DMS79 (cell line): ENCODE measurements at regions not wholly inside any gene's neighbourhood (a gene's known extent, or its start where the extent isn't known, plus 50 kb on each side); places are given as distances from the start of the nearest gene placed in this dataset.
"Not testable (repeated sequence)": the region's sequence is repeated elsewhere in the genome, so short reads cannot be mapped to it uniquely, and the experiment has no call there.

Experiments used
- DNase-seq: peaks from one replicate; lab custom pipeline; 2025; lab: John Stamatoyannopoulos, UW

DNA sequence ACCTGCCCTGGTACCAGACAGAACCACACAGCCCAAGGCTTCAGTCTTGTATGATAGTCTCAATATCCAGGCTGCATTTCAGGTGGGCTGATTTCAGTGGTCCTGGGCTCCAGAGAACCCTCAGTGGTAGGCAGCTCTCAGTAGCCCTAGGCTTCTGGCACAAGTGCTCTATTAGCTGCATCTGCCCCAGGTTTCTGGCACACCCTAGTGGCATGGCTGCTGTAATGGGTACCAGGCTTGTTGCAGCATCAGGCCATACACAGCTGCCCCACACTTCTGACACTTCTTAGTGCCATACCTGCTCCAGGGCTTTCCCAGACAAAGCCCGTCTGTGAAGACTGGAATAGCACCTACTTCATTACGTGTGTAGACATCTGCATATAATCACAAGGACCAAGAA is 1062.2 kb upstream of the EPHA6 start:
- DNase-seq = no peak

GRCh38 chr3:95758707-95759106 is 1055.7 kb upstream of the EPHA6 start:
- DNase-seq = no peak

DNA sequence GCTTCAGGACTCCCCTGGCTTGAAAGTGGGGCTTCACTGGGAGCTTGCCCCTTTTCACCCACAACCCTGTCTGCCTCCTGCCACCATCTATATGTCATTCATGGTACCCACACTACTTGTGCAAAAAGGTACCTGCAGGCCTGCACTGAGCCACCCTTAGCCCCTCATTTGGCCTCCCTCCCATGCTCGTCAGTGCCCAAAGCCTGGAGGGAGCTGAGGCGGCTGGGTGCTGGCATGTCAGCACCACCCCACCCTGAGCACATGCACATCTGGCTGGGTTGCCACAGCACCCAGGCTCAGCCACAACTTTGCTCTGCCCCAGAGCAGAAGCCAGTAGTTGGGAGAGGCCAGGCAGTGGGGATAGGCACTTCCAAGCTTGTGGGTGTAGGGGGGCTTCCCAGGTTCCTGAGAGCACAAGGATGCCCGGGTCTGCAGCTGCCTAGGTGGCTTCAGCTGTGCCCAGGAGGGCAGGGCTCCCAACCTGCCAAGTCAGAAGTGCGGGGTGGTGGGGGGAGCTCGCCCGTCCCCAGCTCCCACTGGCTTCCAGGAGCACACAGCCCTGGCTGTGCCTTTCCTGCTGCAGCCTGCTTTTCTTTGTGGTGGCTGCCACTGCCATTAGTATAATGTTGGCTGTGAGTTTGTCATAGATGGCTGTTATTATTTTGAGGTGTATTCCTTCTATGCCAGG is 1054.6 kb upstream of the EPHA6 start:
- DNase-seq = no peak

GRCh38 chr3:95775486-95776094 is 1038.8 kb upstream of the EPHA6 start:
- no peak for DNase-seq

DNA sequence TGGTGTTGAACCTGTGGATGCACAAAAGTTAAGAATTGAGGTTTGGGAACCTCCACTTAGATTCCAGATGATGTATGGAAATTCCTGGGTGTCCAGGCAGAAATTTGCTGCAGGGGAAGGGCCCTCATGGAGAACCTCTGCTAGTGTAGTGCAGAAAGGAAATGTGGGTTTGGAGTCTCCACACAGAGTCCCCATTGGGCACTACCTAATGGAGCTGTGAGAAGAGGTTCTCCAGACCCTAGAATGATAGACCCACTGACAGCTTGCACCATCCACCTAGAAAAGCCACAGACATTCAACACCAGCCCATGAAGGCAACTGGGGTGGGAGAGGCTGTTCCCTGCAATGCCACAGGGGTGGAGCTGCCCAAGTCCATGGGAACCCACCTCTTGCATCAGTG is 1032.8 kb upstream of the EPHA6 start:
- DNase-seq = no peak

- no peak for DNase-seq
These were observed 1025.3 kb upstream of the EPHA6 start for GRCh38 chr3:95789111-95789510.

DNA sequence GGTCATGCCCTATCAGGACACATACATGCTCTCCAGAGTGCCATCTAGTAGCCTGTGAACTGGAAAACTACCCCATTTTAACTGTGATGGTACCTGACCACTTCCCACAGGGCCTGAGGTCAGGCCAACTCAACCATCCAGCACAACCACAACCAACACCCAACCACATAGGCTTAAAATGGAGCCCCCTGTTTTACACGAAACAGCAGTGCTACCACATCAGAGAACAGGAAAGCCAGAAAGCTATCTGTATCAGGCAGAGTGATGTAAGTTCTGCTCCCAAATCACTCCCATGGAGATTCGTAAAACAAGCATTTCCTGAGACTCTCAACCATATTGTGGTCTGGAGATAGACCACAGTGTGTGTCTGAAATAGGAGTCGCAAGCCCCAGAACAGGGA is 1017.3 kb upstream of the EPHA6 start:
- DNase-seq = no peak

GRCh38 chr3:95798628-95799027 is 1015.8 kb upstream of the EPHA6 start:
- no peak for DNase-seq

DNA sequence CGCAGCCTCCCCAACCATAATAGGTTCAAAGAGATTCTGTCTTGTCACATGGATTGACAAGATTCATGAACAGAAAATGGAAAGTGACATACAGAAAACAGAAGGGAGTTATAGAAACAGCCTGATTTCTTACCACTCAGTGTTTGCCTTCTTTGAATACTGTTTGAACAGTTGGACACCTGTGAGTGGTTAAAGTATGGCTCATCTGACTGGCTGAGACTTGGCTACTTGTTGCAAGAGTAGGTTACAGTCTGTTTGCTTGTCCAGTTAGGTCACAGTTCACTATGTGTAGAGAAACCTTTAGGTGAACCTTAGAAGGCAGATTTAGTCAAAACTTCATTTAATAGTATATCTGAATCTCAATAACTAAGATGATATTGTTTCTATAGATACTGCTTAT is 1003.9 kb upstream of the EPHA6 start:
- no peak for DNase-seq

DNA sequence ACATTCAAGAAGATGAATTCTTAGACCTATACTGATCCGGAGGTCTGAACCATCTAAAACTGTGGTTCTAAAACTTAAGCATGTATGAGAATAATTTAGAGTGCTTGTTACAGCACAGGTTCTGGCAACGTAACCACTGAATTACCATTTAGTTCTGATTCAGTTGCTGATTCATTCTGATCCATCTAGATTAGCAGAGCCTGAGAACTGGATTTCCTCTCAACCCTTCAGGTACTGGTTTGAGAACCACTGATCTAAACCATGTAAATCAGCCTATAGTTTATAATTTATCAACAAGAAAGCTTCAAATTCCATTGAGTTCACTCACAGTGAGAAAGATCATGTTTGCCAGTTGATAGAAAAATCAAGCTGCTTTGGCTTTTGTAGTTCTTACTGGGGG is 1001.1 kb upstream of the EPHA6 start:
- no peak for DNase-seq

DNA sequence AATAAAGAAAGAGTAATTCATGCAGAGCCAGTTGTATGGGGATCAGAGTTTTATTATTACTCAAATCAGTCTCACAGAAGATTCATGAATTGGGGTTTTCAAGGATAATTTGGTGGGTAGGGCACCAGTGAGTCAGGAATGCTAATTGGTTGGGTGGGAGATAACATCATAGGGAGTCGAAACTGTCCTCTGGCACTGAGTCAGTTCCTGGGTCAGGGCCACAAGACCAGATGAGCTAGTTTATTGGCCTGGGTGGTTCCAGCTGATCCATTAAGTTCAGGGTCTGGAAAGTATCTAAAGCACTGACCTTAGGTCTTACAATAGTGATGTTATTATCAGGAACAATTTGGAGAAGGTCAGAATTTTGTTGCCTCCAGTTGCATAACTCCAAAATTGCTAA is 998.6 kb upstream of the EPHA6 start:
- no peak for DNase-seq

- DNase-seq = no peak
These were observed 988.0 kb upstream of the EPHA6 start for GRCh38 chr3:95826419-95826818.

- DNase-seq = no peak
These were observed 982.2 kb upstream of the EPHA6 start for GRCh38 chr3:95832146-95832545.

- not testable (repeated sequence) for DNase-seq
These were observed 953.8 kb upstream of the EPHA6 start for GRCh38 chr3:95860628-95861027.

DNA sequence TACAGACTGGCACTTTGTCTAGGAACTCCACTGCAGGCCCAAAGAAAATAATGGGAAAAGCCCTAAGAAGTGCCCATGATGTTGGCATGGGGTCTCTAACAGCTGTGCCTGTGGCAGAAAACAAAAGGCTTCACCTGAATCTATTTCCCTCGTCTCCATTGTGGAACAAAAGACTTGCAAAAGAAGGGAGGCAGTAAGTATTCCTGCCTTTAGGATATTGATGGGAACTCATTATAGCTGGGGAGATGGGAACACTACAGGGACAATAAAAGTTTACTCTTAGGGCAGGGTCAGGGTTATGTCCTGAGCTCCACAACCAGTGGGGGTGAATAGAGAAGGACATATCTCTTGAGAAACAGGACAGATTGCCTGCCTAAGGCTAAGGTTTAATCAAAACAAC is 930.6 kb upstream of the EPHA6 start:
- no peak for DNase-seq

GRCh38 chr3:95886616-95887015 is 927.8 kb upstream of the EPHA6 start:
- DNase-seq = no peak

GRCh38 chr3:95887114-95887513 is 927.3 kb upstream of the EPHA6 start:
- no peak for DNase-seq

- no peak for DNase-seq
These were observed 919.6 kb upstream of the EPHA6 start for GRCh38 chr3:95894820-95895219.

- no peak for DNase-seq
These were observed 914.9 kb upstream of the EPHA6 start for GRCh38 chr3:95899494-95899893.

DNA sequence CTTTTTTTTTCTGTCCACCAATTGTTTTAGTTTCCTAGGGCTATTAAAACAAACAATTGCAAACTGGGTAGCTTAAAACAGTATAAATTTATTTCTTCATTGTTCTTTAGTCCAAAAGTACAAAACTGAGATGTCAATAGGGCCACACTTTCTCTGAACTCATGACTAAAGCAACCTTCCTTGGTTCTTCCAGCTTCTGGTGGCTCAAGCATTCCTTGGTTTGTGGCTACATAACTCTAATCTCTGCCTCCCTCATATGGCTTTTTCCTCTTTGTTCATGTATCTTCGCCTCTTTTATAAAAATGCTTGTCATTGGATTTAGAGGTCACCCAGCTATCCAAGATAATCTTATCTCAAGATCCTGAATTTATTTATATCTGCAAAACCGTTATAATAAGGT is 914.5 kb upstream of the EPHA6 start:
- DNase-seq = no peak

DNA sequence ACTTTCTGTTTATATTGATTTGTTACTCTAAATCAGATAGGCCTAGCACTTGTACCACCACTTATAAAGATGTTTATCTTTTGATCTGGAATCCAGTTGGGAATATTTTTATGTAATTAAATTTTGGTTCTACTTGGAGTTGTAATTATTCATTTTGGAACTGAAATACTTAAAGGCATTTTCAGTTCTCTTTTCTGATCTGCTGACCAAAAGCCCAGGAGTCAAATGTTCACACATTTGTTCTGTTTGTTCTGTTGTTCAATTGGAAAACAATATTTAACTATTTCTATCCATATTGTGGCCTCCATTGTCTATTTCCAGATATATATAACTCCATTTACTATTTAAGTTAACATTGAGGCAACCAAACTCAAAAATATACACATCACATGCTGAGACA is 912.4 kb upstream of the EPHA6 start:
- DNase-seq = no peak

- no peak for DNase-seq
These were observed 909.2 kb upstream of the EPHA6 start for GRCh38 chr3:95905182-95905581.

DNA sequence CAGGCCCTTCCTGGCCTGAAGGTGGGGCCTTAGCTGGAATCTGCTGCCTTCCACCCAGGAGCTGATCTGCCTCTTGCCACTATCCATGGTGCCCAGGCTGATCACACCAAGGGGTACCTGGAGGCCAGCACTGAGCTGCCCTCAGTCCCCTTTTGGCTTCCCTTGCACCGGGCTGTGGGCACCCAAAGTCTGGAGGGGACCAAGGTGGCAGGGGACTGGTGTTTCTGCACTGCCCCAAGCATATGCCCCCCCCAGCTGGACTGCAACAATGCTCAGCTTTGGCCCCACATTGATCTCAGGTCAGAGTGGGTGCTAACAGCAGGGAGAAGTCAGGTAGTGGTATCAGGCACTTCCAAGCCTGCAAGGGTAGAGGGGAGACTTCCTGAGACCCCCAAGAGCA is 902.6 kb upstream of the EPHA6 start:
- DNase-seq = no peak

GRCh38 chr3:95923496-95924210 is 890.7 kb upstream of the EPHA6 start:
- DNase-seq = no peak
